ENCODE measurements at regions not wholly inside any gene's neighbourhood (a gene's known extent, or its start where the extent isn't known, plus 50 kb on each side); places are given as distances from the start of the nearest gene placed in this dataset.
"Not testable (repeated sequence)": the region's sequence is repeated elsewhere in the genome, so short reads cannot be mapped to it uniquely, and the experiment has no call there.

- no peak for DNase-seq
These were observed 176.5 kb downstream of the NUFIP1 start for GRCh38 chr13:44812818-44813217.

DNA sequence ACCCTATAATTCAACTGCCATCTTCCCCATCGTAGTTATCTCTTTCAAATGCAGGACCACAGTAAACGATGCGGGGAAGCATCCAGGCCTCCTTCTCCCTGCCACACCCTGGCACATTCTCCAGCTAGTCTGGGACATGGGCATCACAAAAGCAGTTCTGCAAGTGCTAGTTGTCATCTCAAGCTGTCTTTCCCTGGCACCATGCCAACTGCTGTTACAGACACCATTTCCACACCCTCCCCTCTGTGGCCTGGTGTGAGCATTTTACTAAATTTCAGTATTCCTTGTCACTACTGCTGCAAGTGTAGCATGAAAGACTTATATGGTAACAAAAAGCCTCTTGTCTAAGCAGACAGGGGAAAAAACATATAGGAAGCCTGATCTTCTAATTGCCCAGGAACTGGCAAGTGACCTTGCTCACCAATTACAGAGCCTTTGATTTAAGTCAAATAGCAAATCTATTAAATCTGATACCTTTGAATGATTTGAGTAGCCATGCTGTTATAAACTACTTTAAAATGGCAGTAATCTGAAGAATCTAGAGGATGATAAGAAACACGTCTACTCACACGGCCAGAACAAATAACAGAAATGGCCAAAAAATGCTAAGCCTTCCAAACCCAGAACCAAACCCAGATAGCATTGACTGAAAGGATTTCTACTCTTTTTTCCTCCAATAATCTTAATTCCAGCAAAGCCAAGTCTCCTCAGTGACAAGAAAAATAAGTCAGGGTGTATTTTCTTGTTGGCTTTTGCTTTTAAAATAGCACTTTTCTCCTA, 179.0 kb downstream of the NUFIP1 start:
- DNase-seq, result peak; percentile 82

DNA sequence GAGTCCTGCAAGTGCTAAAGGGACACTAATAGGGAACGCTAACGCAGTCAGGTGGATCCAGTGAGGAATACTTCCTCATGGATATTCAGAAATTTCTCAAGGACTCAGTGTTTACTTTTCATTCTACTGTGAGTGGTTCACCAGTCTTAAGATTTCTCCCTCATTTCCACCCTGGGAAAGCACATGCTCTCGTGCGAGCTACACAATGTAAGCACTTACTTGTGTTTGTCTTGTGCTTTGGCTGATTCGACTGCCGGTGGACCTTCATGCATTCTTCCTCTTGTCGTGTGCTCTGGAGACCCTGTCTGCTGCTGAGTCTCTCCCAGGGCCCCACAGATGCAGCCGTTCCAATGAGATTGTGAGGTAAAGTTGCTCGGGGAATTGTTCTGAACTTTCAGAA, 180.1 kb downstream of the NUFIP1 start:
- no peak for DNase-seq

DNA sequence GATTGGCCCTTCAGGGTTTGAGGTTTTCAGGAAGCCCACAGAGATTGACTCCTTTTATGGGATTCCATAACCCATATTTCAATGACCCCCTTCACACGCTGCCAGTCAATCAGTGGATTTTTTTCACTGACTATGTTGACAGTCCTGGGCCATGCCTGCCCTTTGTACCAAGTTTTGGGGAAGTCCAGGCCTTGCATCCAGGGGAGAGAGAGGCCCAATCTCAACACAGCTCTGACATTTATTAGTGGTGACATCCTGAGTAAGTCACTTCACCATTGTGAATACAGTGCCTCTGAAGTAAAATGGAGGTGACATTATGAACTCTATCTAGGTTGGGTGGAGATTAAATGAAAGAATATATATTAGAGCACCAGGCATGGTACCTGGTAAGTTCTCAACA, 181.1 kb downstream of the NUFIP1 start:
- DNase-seq, result no peak

DNA sequence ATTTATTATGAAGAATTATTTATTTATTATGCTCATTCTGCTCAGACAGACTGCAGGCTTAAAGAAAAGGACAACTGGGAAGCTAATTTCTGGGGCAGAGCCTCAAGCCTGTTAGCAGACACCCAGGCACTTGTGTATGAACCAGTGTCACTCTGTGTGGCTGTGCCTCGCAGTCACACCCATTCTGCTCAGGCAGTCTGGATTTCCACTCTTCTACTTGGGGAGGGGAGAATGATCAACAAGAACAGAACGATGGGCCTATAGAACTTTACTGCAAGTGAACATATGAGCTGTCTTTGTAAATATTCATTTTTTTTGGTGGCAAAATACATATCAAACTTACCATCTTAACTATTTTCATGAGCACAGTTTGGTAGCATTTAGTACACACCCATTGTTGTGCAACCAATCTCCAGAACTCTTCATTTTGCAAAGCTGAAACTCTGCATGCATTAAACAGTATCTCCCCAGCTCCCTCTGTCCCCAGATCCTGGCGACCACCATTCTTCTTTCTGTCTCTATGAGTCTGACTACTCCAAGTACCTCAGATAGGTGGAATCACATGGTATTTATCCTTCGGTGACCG, 181.7 kb downstream of the NUFIP1 start:
- DNase-seq, result no peak

GRCh38 chr13:44806826-44807225, 182.4 kb downstream of the NUFIP1 start:
- no peak for DNase-seq

DNA sequence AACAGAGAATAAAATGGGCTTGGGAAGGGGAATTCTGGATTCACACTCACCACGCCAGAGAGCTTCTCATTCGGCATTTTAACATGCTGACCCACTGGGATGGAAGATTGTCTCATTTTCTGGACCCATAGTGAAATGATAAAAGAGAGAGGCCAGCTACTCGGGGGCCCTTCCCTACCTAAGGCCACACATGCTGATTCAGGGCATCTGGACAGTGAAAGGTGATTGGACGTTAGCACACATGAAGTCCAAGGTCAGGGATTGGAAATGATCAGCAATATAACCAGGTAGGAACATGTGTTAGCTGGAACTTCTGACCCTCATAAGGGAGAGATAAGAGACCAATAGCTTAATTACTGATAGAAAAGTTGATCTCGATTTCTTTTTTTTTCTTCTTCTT, 183.7 kb downstream of the NUFIP1 start:
- DNase-seq, result no peak

- DNase-seq, result no peak
These were observed 185.9 kb downstream of the NUFIP1 start for GRCh38 chr13:44803390-44803789.

GRCh38 chr13:44802491-44802890, 186.8 kb downstream of the NUFIP1 start:
- no peak for DNase-seq

DNA sequence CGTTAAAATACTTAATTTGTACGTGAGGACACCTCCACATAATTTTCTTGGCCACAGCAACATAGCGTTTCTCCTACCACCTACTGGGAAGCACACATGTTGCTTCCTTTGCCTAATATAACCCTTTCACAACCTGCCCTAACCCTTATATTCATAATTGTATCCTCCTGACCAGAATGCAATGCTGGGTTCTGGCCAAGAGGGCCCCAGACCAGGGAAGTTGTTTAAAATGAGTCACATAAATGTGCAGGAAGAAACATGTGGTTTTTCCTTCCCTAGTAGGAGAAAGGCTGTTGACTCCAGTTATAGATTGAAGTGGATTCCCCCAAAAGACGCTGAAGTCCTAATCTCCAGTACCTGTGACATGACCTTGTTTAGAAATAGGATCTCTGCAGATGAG, 187.3 kb downstream of the NUFIP1 start:
- DNase-seq, result no peak

DNA sequence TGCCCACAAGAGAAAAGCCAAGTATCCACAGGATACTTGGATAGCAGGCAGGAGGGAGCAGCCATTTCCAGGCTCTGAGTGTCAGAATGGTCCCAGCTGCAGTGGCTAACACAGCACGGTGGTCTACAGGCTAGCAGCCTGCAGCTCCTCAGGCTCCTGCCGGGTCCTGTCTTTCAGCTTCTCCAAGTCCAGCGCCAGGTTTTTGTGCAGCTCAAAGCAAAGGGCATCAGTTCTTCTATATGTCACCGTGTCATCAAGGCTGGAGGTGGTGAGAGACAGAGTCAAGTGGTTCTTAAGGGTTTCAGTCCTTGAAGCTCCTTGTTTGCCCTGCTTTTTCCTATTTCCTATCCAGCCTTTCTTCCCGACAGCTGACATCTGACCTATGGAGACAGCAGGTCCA, 188.6 kb downstream of the NUFIP1 start:
- DNase-seq, result no peak

DNA sequence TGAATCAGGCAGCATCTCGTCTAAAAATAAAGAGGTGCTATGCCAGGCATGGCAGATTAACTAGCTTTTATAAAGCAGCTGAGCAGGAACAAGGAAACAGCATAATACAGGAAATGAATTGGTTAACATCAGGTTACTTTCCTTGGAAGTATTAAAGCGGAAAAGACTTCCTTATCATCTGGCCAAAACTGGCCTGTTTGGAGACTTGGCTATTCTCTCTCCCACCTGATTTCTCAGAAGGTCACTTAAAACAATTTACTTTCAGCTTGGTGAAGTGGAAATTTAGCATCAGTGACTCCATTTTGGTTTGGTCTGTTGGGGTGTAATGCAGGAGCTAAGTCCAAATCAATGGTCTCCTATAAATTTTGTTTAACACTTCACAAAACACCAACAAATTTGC, 191.6 kb downstream of the NUFIP1 start:
- DNase-seq, result no peak

DNA sequence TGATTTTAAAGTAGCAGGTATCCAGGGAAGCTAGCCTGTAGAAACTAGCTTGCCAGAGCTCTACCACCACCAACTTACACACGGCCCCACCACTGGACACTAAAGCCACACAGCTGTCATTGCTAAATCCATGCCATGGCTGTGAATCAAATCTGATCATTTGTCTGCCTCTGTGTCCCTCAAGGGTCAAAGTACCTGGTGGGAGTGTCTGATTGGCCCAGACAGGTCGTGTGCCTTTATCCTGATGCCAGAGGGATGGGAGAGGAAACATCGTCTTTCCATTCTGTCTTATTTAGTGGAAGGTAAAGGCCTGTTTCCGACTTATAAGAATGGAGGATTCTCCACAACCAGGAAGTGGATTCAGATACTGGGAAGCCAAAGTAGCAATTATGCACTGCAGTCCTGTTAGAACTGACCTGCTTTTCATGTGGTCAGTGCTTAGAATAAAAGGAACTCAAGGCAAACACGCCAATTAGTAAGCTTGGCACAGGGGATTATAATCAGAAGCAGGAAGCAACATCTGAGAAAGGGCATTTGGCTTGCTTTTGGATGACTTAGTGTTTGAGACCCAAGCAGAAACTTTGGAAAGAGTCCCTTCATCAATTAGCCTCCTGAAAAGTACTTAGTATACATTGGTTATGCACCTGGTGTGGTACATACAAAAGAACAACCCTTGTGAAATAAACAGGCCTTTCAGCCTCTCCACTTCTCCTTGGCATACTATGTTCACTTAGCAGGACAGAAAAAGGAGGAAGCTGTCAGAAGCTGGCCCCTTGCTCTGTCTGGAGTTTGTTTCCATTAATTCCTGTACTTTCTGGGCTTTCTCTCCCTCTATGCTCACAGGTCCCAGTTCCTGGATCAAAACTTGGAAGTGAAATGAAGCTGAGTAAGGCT, 192.4 kb downstream of the NUFIP1 start:
- peak; percentile 56 for DNase-seq

GRCh38 chr13:44796039-44796438, 193.2 kb downstream of the NUFIP1 start:
- not testable (repeated sequence) for DNase-seq

- DNase-seq, result no peak
These were observed 194.1 kb downstream of the NUFIP1 start for GRCh38 chr13:44795176-44795575.

DNA sequence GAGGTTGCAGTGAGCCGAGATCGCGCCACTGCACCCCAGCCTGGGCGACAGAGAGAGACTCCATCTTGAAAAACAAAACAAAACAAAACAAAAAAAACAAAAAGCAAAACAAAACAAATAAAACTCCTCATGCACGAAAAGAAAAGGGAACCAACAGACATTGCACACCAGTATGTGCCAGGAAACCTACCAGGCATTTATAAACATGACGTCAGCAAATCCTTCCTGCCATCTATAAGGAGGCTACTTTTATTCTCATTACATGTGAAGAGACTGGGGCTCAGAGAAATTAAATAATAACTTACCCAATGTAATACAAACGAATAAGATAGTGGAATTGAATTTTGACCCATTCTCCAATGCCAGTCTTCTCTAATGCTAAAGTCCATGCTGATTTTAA, 197.2 kb downstream of the NUFIP1 start:
- DNase-seq, result no peak

GRCh38 chr13:44790289-44790688, 199.0 kb downstream of the NUFIP1 start:
- DNase-seq, result no peak

- no peak for DNase-seq
These were observed 201.7 kb downstream of the NUFIP1 start for GRCh38 chr13:44787617-44788016.

DNA sequence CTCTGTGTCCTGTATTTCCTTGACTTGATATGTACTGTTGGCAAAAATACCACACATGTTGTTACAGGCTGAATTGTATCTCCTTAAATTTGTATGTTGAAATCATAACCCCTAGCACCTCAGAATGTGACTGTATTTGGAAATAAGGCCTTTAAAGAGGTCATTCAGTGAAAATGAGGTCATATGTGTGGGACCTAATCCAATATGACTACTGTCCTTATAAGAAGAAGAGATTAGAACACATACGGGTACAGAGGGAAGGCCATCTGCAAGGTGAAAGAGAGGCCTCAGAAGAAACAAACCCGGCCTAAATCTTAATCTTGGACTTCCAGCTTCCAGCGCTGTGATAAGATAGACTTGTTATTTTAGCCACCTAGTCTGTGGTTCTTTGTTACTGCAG, 202.5 kb downstream of the NUFIP1 start:
- no peak for DNase-seq

- no peak for DNase-seq
These were observed 203.9 kb downstream of the NUFIP1 start for GRCh38 chr13:44785401-44785800.

GRCh38 chr13:44784708-44785080, 204.6 kb downstream of the NUFIP1 start:
- no peak for DNase-seq

DNA sequence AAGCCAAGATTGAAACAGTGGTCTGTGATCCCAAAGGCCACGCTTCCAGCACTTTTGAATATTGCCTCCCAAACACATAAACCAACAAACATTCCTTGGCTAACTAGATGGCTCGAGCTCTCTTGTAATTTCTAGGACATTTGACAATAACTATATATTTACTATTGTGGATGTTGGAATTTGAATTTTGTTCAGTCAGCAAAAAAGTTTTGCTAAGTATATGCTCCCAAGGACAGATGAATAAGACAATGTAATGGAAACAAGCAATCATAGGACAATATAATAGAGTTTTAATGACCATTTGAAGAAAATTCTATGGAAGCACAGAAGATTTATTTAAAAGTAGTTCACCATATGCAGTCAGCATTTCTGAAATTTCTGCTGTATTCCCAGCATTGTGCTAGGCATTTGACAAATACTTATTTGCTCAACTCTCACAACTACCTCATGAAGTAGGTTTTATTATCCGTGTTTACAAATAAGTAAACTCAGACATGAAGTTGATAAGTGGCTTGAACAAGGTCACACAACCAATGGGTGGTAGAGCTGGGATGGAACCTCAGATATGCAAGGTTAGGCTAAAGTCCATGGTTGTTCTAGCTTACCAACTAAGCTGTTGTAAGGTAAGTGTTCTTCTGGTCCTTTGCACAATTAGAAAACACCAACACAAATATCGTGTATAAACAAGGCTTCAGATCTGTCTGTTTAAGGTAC, 205.1 kb downstream of the NUFIP1 start:
- DNase-seq, result no peak

Data from tongue (tissue), 1 donor.